Spleen (tissue), 11 donors: ENCODE measurements at regions not wholly inside any gene's neighbourhood (a gene's known extent, or its start where the extent isn't known, plus 50 kb on each side); places are given as distances from the start of the nearest gene placed in this dataset.

Source experiments
- DNase-seq: peaks from one replicate; pipeline ENCODE4 v3.0.0-alpha.2; 2020
- H3K27ac ChIP-seq, 8 donors: fragments of 200-600 bp; sonication (generic) in 7 of 8; 1 replicate in 4 of 8; 2 replicates in 4 of 8; pipeline versions ENCODE4 v1.5.0 to v1.8.0; 2016 to 2021; ENCODE audit warnings: inconsistent platforms in 4 of 8, mild to moderate bottlenecking in 4 of 8, moderate library complexity in 1 of 8
- H3K27me3 ChIP-seq, 7 donors: fragments of 200-600 bp; sonication (generic) in 6 of 7; replicated peaks in 1 of 7; 1 replicate in 4 of 7; 2 replicates in 3 of 7; pipeline versions ENCODE4 v1.5.0 to v1.8.0; 2016 to 2021; ENCODE audit warnings: inconsistent platforms in 3 of 7, mild to moderate bottlenecking in 1 of 7
- H3K36me3 ChIP-seq, 6 donors: fragments of 200-600 bp; sonication (generic) in 5 of 6; 1 replicate in 4 of 6; 2 replicates in 2 of 6; pipeline versions ENCODE4 v1.5.0 to v1.8.0; 2016 to 2021; ENCODE audit warnings: inconsistent platforms in 2 of 6
- H3K4me1 ChIP-seq, 6 donors: fragments of 200-600 bp; sonication (generic) in 5 of 6; 1 replicate in 3 of 6; 2 replicates in 3 of 6; pipeline versions ENCODE4 v1.5.0 to v1.8.0; 2016 to 2021; ENCODE audit warnings: inconsistent platforms in 3 of 6
- H3K4me3 ChIP-seq, 8 donors: fragments of 200-600 bp; sonication (generic) in 7 of 8; 1 replicate in 4 of 8; 2 replicates in 4 of 8; pipeline versions ENCODE4 v1.5.0 to v1.8.0; 2016 to 2021; ENCODE audit warnings: inconsistent platforms in 4 of 8, mild to moderate bottlenecking in 4 of 8, moderate library complexity in 2 of 8
- H3K9me3 ChIP-seq, 8 donors: fragments of 200-600 bp; sonication (generic) in 7 of 8; 1 replicate in 4 of 8; 2 replicates in 4 of 8; pipeline versions ENCODE4 v1.5.0 to v1.8.0; 2016 to 2021; ENCODE audit warnings: inconsistent platforms in 4 of 8
- CTCF ChIP-seq, 11 experiments: fragments of 200-600 bp in 7 of 11; fragments of 450-650 bp in 4 of 11; sonication (generic) in 4 of 11; IDR thresholded peaks in 8 of 11; conservative IDR thresholded peaks in 3 of 11; 1 replicate in 7 of 11; 2 replicates in 4 of 11; pipeline versions ENCODE4 v1.4.0 to v1.8.0; 2016 to 2021; ENCODE audit warnings: antibody characterized with exemption in 11 of 11, inconsistent platforms in 4 of 11, mild to moderate bottlenecking in 1 of 11
- POLR2A ChIP-seq, 3 donors: fragments of 450-650 bp; IDR thresholded peaks; one replicate each; pipeline ENCODE4 v1.5.1; 2017; ENCODE audit warnings: antibody characterized with exemption in 3 of 3, mild to moderate bottlenecking in 1 of 3
- POLR2AphosphoS5 ChIP-seq, 3 donors: sonication (generic); formaldehyde crosslinking; IDR thresholded peaks; one replicate each; pipeline ENCODE4 v1.5.1; 2017; ENCODE audit warnings: antibody characterized with exemption in 3 of 3
- WGBS, 5 donors: extraction: QIAGEN DNeasy Blood & Tissue Kit in 3 of 5; methylation state at CpG; one replicate each; pipeline versions ENCODE4 v1.1.5 to v1.1.7; 2013 to 2018; 5-methylcytosine and 5-hydroxymethylcytosine counted together
- intact Hi-C: fragments of 100-400 bp; cut with DNase I; formaldehyde crosslinking; loops from one replicate; pipeline ENCODE4 v1.15.0; 2023; ENCODE audit warnings: low total_unique reads
- donor health status: healthy with polysubstance abuse.
- donor health status: DM: no; HTN: no; CAD: no; lungs with moderate emphysema.
- donor health status: DM: no; HTN: no; CAD: no.
- donor health status: Bipolar disorder and iron deficiency.
- donor health status: healthy.
- donor health status: DM: no; HTN: no; CAD: no.
- donor health status: DM: yes; HTN: yes; CAD: no.

- Histone ChIP-seq H3K4me1 (no peaks in the 10 kb centered on the region), H3K27ac (no peak overlapping the region), H3K27me3 (peaks cover 0 to 15% (median 0%) of the 10 kb centered on the region in 7 donors), H3K36me3 (no peaks in the 10 kb centered on the region), H3K4me3 (no peak overlapping the region), H3K9me3 (no peaks in the 10 kb centered on the region)
- intact Hi-C loops, result no loop called here
- no peak for DNase-seq
- WGBS, 5 donors, result 80 to 88% (median 85%) methylated on average over 5 of the region's 5 CpGs
- TF ChIP-seq CTCF (IDR thresholded peaks at IDR 0.05 in 8 of 11, conservative IDR thresholded peaks at IDR 0.05 in 3 of 11) (no peak), POLR2AphosphoS5 (IDR thresholded peaks at IDR 0.05) (no peak), POLR2A (IDR thresholded peaks at IDR 0.05) (no peak)
Observed at GRCh38 chr17:34811561-34811960, 149.7 kb downstream of the CCT6B start.

- TF ChIP-seq CTCF (IDR thresholded peaks at IDR 0.05 in 8 of 11, conservative IDR thresholded peaks at IDR 0.05 in 3 of 11) (no peak), POLR2A (IDR thresholded peaks at IDR 0.05) (no peak), POLR2AphosphoS5 (IDR thresholded peaks at IDR 0.05) (no peak)
- 40 to 86% (median 58%) methylated on average over 1 of the region's 1 CpG for WGBS, 5 donors
- no peaks in the 10 kb centered on the region for H3K4me1 ChIP-seq
- no peaks in the 10 kb centered on the region for H3K36me3 ChIP-seq
- intact Hi-C loops, result no loop called here
- H3K27me3 ChIP-seq, result peaks cover 0 to 31% (median 0%) of the 10 kb centered on the region in 7 donors
- H3K9me3 ChIP-seq, result peaks cover 0 to 18% (median 3%) of the 10 kb centered on the region in 8 donors
- H3K27ac ChIP-seq, result no peak overlapping the region
- H3K4me3 ChIP-seq, result no peak overlapping the region
- DNase-seq, result no peak
Observed at GRCh38 chr17:34800661-34801060, 160.6 kb downstream of the CCT6B start.

GRCh38 chr17:34799751-34800150 is 161.5 kb downstream of the CCT6B start:
- DNase-seq, result no peak
- 72 to 88% (median 75%) methylated on average over 6 of the region's 6 CpGs for WGBS, 5 donors
- Histone ChIP-seq H3K9me3 (peaks cover 0 to 18% (median 3%) of the 10 kb centered on the region in 8 donors), H3K4me1 (no peaks in the 10 kb centered on the region), H3K27ac (no peak overlapping the region), H3K27me3 (peaks cover 0 to 31% (median 0%) of the 10 kb centered on the region in 7 donors), H3K36me3 (no peaks in the 10 kb centered on the region), H3K4me3 (no peak overlapping the region)
- no peak for TF ChIP-seq CTCF (IDR thresholded peaks at IDR 0.05 in 8 of 11, conservative IDR thresholded peaks at IDR 0.05 in 3 of 11)
- TF ChIP-seq POLR2AphosphoS5 (IDR thresholded peaks at IDR 0.05), result no peak
- no peak for TF ChIP-seq POLR2A (IDR thresholded peaks at IDR 0.05)
- intact Hi-C loops, result loop anchor here (10.0 kb wide), 1 partner anchor 55 kb away; no protein-coding TSS in a partner anchor

GRCh38 chr17:34798581-34798980 is 162.7 kb downstream of the CCT6B start:
- intact Hi-C loops, result loop anchor here (10.0 kb wide), 1 partner anchor 56 kb away; no protein-coding TSS in a partner anchor
- Histone ChIP-seq H3K4me1 (no peaks in the 10 kb centered on the region), H3K4me3 (no peak overlapping the region), H3K36me3 (no peaks in the 10 kb centered on the region), H3K9me3 (peaks cover 0 to 18% (median 3%) of the 10 kb centered on the region in 8 donors), H3K27me3 (peaks cover 0 to 38% (median 0%) of the 10 kb centered on the region in 7 donors), H3K27ac (no peak overlapping the region)
- no peak for DNase-seq
- TF ChIP-seq CTCF (IDR thresholded peaks at IDR 0.05 in 8 of 11, conservative IDR thresholded peaks at IDR 0.05 in 3 of 11), result no peak
- TF ChIP-seq POLR2A (IDR thresholded peaks at IDR 0.05), result no peak
- TF ChIP-seq POLR2AphosphoS5 (IDR thresholded peaks at IDR 0.05), result no peak
